ENCODE measurements at regions not wholly inside any gene's neighbourhood (a gene's known extent, or its start where the extent isn't known, plus 50 kb on each side); places are given as distances from the start of the nearest gene placed in this dataset.

- ChIA-PET POLR2A (no interaction called here), CTCF (no interaction called here)
- Mint-ChIP-seq H3K27ac (no peak overlapping the region), H3K36me3 (no peaks in the 10 kb centered on the region), H3K9me3 (no peaks in the 10 kb centered on the region), H3K27me3 (peaks cover 33 to 39% of the 10 kb centered on the region in 2 donors), H3K4me3 (no peak overlapping the region), H3K4me1 (no peaks in the 10 kb centered on the region)
- ATAC-seq (replicated peaks in 1 of 4) = no peak
- Histone ChIP-seq H3K4me3 (ENCODE audit: control insufficient read depth in 1 of 2, extremely low read depth in 1 of 2, low read length in 1 of 2) (no peak overlapping the region), H3K36me3 (ENCODE audit: control insufficient read depth in 2 of 2, extremely low read depth in 1 of 2, insufficient read depth in 1 of 2, low read length in 1 of 2) (no peaks in the 10 kb centered on the region), H3K4me1 (ENCODE audit: control insufficient read depth in 1 of 2, extremely low read depth in 1 of 2, insufficient read depth in 2 of 2, low read length in 2 of 2) (no peaks in the 10 kb centered on the region), H3K9me3 (no peaks in the 10 kb centered on the region), H3K27me3 (replicated peaks in 1 of 2; ENCODE audit: control insufficient read depth in 2 of 2, extremely low read depth in 1 of 2, insufficient read depth in 2 of 2, low read length in 1 of 2) (peaks cover 3 to 41% of the 10 kb centered on the region in 2 experiments), H3K27ac (ENCODE audit: low read length) (no peak overlapping the region)
- no peak for DNase-seq
- 83% methylated on average over 6 of the region's 8 CpGs for whole genome bisulfite sequencing (ENCODE audit: insufficient coverage)
Observed at GRCh38 chr2:235264512-235264911, 229.3 kb upstream of the AGAP1 start.

GRCh38 chr2:235265348-235265965 lies 228.4 kb upstream of the AGAP1 start:
- no peak overlapping the region for H3K27ac Mint-ChIP-seq
- no peak overlapping the region for H3K27ac ChIP-seq (ENCODE audit: low read length)
- WGBS (ENCODE audit: insufficient coverage) = 81% methylated on average over 5 of the region's 9 CpGs
- H3K27me3 Mint-ChIP-seq = peaks cover 43 to 49% of the 10 kb centered on the region in 2 donors
- H3K27me3 ChIP-seq (replicated peaks in 1 of 2; ENCODE audit: control insufficient read depth in 2 of 2, extremely low read depth in 1 of 2, insufficient read depth in 2 of 2, low read length in 1 of 2) = peaks cover 3 to 42% of the 10 kb centered on the region in 2 experiments
- POLR2A ChIA-PET = no interaction called here
- peaks cover 0 to under 1% (median under 1%) of the 10 kb centered on the region in 3 donors for H3K4me1 Mint-ChIP-seq
- no peaks in the 10 kb centered on the region for H3K36me3 Mint-ChIP-seq
- H3K4me1 ChIP-seq (ENCODE audit: control insufficient read depth in 1 of 2, extremely low read depth in 1 of 2, insufficient read depth in 2 of 2, low read length in 2 of 2) = no peaks in the 10 kb centered on the region
- ATAC-seq (replicated peaks in 1 of 4) (no peak), DNase-seq (no peak)
- H3K4me3 ChIP-seq (ENCODE audit: control insufficient read depth in 1 of 2, extremely low read depth in 1 of 2, low read length in 1 of 2) = no peak overlapping the region
- H3K4me3 Mint-ChIP-seq = no peak overlapping the region
- CTCF ChIA-PET = no interaction called here
- H3K9me3 Mint-ChIP-seq = no peaks in the 10 kb centered on the region
- no peaks in the 10 kb centered on the region for H3K9me3 ChIP-seq
- H3K36me3 ChIP-seq (ENCODE audit: control insufficient read depth in 2 of 2, extremely low read depth in 1 of 2, insufficient read depth in 1 of 2, low read length in 1 of 2) = no peaks in the 10 kb centered on the region

GRCh38 chr2:235267251-235267650 lies 226.6 kb upstream of the AGAP1 start:
- Histone ChIP-seq H3K27me3 (replicated peaks in 1 of 2; ENCODE audit: control insufficient read depth in 2 of 2, extremely low read depth in 1 of 2, insufficient read depth in 2 of 2, low read length in 1 of 2) (peaks cover 0 to 42% of the 10 kb centered on the region in 2 experiments), H3K9me3 (no peaks in the 10 kb centered on the region), H3K4me1 (ENCODE audit: control insufficient read depth in 1 of 2, extremely low read depth in 1 of 2, insufficient read depth in 2 of 2, low read length in 2 of 2) (peaks cover 0 to 5% of the 10 kb centered on the region in 2 experiments), H3K4me3 (ENCODE audit: control insufficient read depth in 1 of 2, extremely low read depth in 1 of 2, low read length in 1 of 2) (no peak overlapping the region), H3K27ac (ENCODE audit: low read length) (no peak overlapping the region), H3K36me3 (ENCODE audit: control insufficient read depth in 2 of 2, extremely low read depth in 1 of 2, insufficient read depth in 1 of 2, low read length in 1 of 2) (no peaks in the 10 kb centered on the region)
- no peak overlapping the region for H3K4me3 Mint-ChIP-seq
- WGBS (ENCODE audit: insufficient coverage) = 58% methylated on average over 3 of the region's 3 CpGs
- POLR2A ChIA-PET = no interaction called here
- H3K36me3 Mint-ChIP-seq = no peaks in the 10 kb centered on the region
- ATAC-seq (replicated peaks in 1 of 4) (no peak), DNase-seq (no peak)
- peaks cover 0 to 5% (median 4%) of the 10 kb centered on the region in 3 donors for H3K4me1 Mint-ChIP-seq
- H3K9me3 Mint-ChIP-seq = no peaks in the 10 kb centered on the region
- no peak overlapping the region for H3K27ac Mint-ChIP-seq
- peaks cover 49 to 63% of the 10 kb centered on the region in 2 donors for H3K27me3 Mint-ChIP-seq
- CTCF ChIA-PET = no interaction called here

GRCh38 chr2:235268535-235268934 lies 225.3 kb upstream of the AGAP1 start:
- Mint-ChIP-seq H3K27me3 (peaks cover 49 to 61% of the 10 kb centered on the region in 2 donors), H3K9me3 (no peaks in the 10 kb centered on the region), H3K27ac (no peak overlapping the region), H3K36me3 (no peaks in the 10 kb centered on the region), H3K4me1 (peaks cover 0 to 5% (median 4%) of the 10 kb centered on the region in 3 donors), H3K4me3 (no peak overlapping the region)
- Histone ChIP-seq H3K27ac (ENCODE audit: low read length) (no peak overlapping the region), H3K4me1 (ENCODE audit: control insufficient read depth in 1 of 2, extremely low read depth in 1 of 2, insufficient read depth in 2 of 2, low read length in 2 of 2) (peaks cover 0 to 5% of the 10 kb centered on the region in 2 experiments), H3K36me3 (ENCODE audit: control insufficient read depth in 2 of 2, extremely low read depth in 1 of 2, insufficient read depth in 1 of 2, low read length in 1 of 2) (no peaks in the 10 kb centered on the region), H3K27me3 (replicated peaks in 1 of 2; ENCODE audit: control insufficient read depth in 2 of 2, extremely low read depth in 1 of 2, insufficient read depth in 2 of 2, low read length in 1 of 2) (peaks cover 0 to 36% of the 10 kb centered on the region in 2 experiments), H3K4me3 (ENCODE audit: control insufficient read depth in 1 of 2, extremely low read depth in 1 of 2, low read length in 1 of 2) (no peak overlapping the region), H3K9me3 (no peaks in the 10 kb centered on the region)
- ChIA-PET POLR2A (no interaction called here), CTCF (no interaction called here)
- 40% methylated on average over 1 of the region's 7 CpGs for WGBS (ENCODE audit: insufficient coverage)
- no peak for ATAC-seq (replicated peaks in 1 of 4)
- no peak for DNase-seq

- ATAC-seq (replicated peaks in 1 of 4) (no peak), DNase-seq (no peak)
- Histone ChIP-seq H3K27ac (ENCODE audit: low read length) (no peak overlapping the region), H3K9me3 (no peaks in the 10 kb centered on the region), H3K27me3 (replicated peaks in 1 of 2; ENCODE audit: control insufficient read depth in 2 of 2, extremely low read depth in 1 of 2, insufficient read depth in 2 of 2, low read length in 1 of 2) (peaks cover 0 to 34% of the 10 kb centered on the region in 2 experiments), H3K4me3 (ENCODE audit: control insufficient read depth in 1 of 2, extremely low read depth in 1 of 2, low read length in 1 of 2) (no peak overlapping the region), H3K4me1 (ENCODE audit: control insufficient read depth in 1 of 2, extremely low read depth in 1 of 2, insufficient read depth in 2 of 2, low read length in 2 of 2) (peaks cover 0 to 5% of the 10 kb centered on the region in 2 experiments), H3K36me3 (ENCODE audit: control insufficient read depth in 2 of 2, extremely low read depth in 1 of 2, insufficient read depth in 1 of 2, low read length in 1 of 2) (no peaks in the 10 kb centered on the region)
- peaks cover 0 to 5% (median 4%) of the 10 kb centered on the region in 3 donors for H3K4me1 Mint-ChIP-seq
- ChIA-PET CTCF (no interaction called here), POLR2A (no interaction called here)
- no peaks in the 10 kb centered on the region for H3K36me3 Mint-ChIP-seq
- H3K27me3 Mint-ChIP-seq = peaks cover 47 to 58% of the 10 kb centered on the region in 2 donors
- no peak overlapping the region for H3K27ac Mint-ChIP-seq
- WGBS (ENCODE audit: insufficient coverage) = 33% methylated on average over 1 of the region's 4 CpGs
- no peak overlapping the region for H3K4me3 Mint-ChIP-seq
- no peaks in the 10 kb centered on the region for H3K9me3 Mint-ChIP-seq
Observed at GRCh38 chr2:235270291-235270690, 223.6 kb upstream of the AGAP1 start.

GRCh38 chr2:235270956-235271355 lies 222.9 kb upstream of the AGAP1 start:
- ChIA-PET POLR2A (no interaction called here), CTCF (no interaction called here)
- Histone ChIP-seq H3K36me3 (ENCODE audit: control insufficient read depth in 2 of 2, extremely low read depth in 1 of 2, insufficient read depth in 1 of 2, low read length in 1 of 2) (no peaks in the 10 kb centered on the region), H3K27me3 (replicated peaks in 1 of 2; ENCODE audit: control insufficient read depth in 2 of 2, extremely low read depth in 1 of 2, insufficient read depth in 2 of 2, low read length in 1 of 2) (peaks cover 0 to 28% of the 10 kb centered on the region in 2 experiments), H3K4me1 (ENCODE audit: control insufficient read depth in 1 of 2, extremely low read depth in 1 of 2, insufficient read depth in 2 of 2, low read length in 2 of 2) (peaks cover 0 to 5% of the 10 kb centered on the region in 2 experiments), H3K9me3 (no peaks in the 10 kb centered on the region), H3K27ac (ENCODE audit: low read length) (no peak overlapping the region), H3K4me3 (ENCODE audit: control insufficient read depth in 1 of 2, extremely low read depth in 1 of 2, low read length in 1 of 2) (no peak overlapping the region)
- no peak for ATAC-seq (replicated peaks in 1 of 4)
- 0% methylated on average over 1 of the region's 4 CpGs for WGBS (ENCODE audit: insufficient coverage)
- no peaks in the 10 kb centered on the region for H3K36me3 Mint-ChIP-seq
- no peaks in the 10 kb centered on the region for H3K9me3 Mint-ChIP-seq
- H3K27ac Mint-ChIP-seq = no peak overlapping the region
- DNase-seq = peak in 10 of 35 experiments; percentile 0 to 34 (median 13)
- no peak overlapping the region for H3K4me3 Mint-ChIP-seq
- peaks cover 50 to 55% of the 10 kb centered on the region in 2 donors for H3K27me3 Mint-ChIP-seq
- H3K4me1 Mint-ChIP-seq = peaks cover 0 to 5% (median 4%) of the 10 kb centered on the region in 3 donors
